Activated CD4-positive, alpha-beta T cell treated with anti-CD3 and anti-CD28 coated beads, Interleukin-2, amount 50 U/mL, for 16 hours (primary cell): ENCODE measurements at regions not wholly inside any gene's neighbourhood (a gene's known extent, or its start where the extent isn't known, plus 50 kb on each side); places are given as distances from the start of the nearest gene placed in this dataset.

Experiments
- DNase-seq: peaks from one replicate; pipeline ENCODE4 v3.0.0-alpha.2; 2020

DNA sequence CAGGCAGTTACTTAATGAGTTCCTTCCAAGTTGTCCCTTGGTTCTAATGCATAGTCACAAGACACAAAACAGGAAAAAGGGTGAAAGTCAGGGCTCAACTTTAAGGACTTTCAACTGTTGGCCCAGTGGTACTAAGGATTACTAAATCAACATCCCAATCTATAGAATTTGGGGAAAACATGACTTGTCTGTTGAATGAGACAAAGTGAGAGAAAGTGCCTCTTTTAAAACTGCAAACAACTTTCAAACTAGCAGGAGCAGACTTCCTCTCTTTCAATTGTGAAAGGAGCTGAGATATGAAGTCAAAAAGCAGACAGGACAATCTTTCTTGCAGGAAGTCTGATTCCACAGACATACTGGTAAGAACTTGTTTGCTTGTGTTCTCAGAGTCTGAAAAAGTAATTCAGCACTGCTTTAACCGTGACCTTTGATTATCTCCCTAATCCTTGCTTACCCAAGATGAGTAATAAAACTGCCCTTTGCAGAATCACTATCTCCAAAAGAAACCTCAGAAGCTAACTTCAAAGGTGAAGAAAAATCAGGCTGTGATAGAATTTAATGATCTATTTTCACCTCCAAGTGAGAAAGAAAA is 960.7 kb upstream of the RAG2 start:
- no peak for DNase-seq

DNA sequence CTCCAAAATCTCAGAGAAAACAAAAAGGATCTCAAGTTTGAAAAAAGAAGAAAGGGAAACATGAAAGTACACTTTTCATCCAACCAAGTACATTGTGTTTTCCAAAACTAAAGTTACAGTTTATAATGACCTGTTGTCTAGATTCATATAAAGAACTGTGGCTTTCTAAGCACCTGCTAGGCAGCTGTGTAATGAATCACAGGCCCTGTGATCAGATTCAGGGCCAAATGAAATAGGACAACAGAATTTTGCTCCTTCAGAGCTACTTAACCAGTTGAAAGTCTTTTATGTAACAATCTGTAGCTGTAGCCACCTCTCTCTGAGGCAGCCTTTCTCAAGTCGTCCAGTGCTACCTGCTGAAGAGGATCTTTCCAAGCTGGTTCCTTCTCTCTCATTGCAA is 960.0 kb upstream of the RAG2 start:
- no peak for DNase-seq

DNA sequence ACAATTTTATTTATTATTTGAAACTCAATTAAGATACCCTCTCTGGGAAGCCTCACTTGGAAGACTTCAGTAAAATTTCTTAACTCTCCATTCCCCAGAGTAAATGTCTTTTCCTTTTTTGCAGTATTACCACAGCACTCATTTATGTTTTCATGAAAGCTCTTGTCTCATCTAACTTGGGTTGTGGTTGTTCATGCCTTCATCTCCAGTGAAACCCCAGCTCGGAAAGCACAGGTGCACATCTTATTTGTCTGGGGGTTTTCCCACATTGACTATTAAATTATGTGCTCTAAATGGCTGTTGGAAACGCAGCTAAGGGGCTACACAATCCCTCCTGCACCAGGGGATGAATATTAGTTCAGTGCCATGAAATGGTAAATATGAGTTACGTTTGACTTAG is 954.2 kb upstream of the RAG2 start:
- no peak for DNase-seq

DNA sequence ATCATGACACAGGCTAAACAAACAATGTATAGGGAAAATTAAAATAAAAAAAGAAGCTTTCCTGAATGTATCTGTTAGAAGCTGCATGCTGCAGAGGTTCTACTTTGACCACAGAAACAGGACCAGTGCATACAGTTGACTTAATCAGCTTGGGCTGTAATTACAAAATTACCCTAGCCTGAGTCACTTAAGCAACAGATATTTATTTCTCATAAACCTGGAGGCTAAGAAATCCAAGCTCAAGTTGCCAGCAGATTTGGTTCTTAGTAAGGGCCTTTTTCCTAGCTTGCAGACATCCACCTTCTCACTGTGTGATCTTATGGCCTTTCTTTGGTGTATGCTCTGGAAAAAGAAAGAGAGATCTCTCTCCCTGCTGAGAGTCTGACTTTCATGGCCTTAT is 946.5 kb upstream of the RAG2 start:
- no peak for DNase-seq

DNA sequence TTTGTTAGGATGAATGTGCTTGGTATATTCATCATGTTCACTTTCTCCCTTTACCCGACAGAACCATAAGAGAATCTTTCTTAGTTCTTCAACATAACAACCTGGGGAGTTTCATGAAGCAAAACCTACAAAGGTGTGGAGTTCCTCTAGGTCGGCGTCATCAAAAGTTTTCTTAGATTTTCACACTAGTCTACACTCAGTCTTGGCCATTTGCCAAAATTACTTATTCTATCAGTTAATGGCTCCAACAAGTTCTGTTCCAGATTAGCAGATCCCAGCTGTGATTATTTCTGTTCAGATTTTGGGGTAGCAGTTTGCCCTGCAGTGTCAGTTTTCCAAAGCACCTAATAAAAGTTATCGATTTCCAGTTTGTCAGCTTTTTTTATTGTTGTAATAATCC is 935.8 kb upstream of the RAG2 start:
- no peak for DNase-seq

DNA sequence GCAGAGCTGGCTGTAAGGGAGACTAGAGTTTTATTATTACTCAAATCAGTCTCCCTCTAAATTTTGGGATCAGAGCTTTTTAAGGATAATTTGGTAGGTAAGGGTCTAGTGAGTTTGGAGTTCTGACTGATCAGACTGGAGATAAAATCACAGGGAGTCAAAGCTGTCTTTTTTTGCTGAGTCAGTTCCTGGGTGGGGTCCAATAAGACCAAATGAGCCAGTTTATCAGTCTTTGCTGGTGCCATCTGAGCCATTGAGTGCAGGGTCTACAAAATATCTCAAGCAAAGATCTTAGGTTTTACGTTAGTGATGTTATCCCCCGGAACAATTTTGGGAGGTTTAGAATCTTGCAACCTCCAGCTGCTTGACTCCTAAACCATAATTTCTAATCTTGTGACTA is 935.1 kb upstream of the RAG2 start:
- no peak for DNase-seq

DNA sequence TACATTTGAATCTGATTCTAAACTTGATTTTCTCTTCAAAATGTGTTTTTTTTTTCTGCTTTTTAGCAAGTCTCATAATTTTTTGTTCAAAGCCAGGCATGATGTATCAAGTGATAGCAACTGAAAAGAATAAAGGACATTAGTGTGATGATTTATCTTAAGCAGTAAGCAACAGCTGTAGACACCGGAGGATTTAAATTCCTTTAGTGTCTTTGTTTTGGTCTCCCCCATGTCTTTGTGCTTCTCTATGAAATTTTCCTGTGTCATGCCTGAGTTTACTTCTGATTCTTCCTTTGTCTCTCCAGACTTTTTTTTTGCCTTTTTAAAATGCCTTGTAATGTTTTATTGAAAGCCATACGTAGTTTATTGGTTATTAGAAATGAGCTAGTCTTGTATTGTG is 934.2 kb upstream of the RAG2 start:
- DNase-seq: no peak

DNA sequence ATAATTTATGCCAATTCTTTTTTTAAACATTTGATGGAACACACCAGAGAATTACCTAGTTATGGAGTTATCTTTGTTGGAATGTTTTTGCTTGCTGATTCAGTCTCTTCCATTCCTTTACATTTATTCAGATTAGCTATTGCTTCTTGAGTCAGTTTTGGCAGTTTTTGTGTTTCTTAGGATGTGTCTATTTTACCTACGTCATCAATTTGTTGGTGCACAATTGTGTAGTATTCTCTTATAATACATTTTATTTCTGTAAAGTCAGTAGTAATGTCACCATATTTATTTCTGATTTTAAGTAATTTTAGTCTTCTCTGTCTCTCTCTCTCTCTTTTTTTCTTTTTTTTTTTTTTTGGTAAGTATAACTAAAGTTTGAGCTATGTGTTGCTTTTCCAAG is 929.5 kb upstream of the RAG2 start:
- no peak for DNase-seq

DNA sequence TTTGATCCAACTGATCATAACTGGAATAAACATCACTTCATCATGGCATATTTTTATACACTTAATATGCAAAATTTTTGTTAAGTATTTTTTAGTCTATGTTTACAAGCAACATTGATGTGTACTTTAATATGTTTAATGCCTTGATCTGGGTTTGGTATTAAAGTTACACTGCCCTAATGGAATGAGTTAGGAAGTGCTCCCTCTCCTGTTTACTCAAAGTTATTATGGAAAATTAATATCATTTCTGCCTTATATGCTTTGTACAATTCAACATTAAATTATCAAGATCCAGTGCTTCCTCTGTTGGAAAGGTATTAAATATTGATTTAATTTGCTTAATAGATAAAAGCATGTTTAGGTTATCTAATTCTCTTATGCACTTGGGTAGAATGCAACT is 927.3 kb upstream of the RAG2 start:
- DNase-seq: no peak

DNA sequence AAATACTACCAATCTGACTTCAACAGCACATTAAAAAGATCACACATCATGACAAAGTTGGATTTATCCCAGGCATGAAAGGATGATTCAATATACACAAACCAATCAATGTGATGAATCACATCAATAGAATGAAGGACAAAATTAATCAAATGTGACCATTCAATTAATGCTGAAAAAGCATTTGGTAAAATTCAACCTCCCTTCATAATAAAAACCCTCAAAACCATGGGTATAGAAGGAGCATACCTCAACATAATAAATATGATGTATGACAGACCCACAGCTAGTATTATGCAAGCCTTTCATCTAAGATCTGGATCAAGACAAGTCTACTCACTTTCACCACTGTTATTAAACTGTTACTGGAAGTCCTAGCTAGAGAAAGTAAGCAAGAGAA is 921.7 kb upstream of the RAG2 start:
- no peak for DNase-seq

DNA sequence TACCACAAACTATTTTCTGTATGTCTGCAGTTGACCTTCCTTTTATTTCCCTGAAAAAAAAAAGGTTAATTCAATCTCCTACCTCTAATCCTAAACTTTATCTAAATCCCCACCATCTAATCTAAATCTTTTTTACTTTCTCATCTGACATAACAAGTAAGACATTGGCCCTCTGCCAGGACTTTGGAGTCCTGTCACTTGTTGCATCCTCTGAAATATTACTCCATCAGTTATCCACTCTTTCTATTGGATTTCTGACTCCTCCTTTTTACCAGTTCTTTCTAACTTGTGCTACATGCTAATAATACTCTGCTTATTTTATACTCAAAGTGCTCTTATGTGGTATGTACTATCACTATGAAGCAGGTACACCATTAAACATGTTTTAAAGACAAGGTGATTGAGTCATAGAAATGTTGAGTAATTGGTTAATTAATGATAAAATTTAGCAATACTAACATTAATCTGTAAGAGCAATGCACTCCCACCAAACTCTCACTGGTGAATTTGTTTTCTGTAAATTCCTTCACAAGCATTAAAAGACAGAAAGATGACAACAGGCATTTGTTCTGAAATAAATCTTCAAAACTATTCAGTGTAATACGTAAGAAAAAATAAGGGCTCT is 914.2 kb upstream of the RAG2 start:
- no peak for DNase-seq

DNA sequence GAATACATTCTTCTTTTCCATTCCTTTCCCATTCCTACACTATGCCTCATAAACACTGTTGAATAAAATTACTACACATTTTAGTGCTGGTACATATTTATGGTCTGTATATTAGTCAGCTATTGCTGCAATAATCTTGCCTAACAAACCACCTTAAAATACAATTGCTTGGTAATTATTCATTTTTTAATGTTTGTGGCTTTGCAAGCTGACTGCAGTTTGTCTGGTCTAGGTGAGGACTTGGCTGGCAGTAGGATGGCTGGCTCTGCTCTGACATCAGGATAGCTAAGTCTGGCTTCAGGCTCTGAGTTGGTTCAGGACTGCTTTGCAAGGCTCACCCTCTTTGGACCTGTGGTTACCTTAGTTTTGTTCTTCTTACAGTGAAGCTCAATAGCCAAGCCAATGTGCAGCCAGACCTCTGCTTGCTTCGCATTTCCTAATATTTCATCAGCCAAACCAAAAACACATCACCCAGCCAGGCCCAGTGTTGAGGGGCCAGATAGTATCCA is 913.4 kb upstream of the RAG2 start:
- DNase-seq: no peak

DNA sequence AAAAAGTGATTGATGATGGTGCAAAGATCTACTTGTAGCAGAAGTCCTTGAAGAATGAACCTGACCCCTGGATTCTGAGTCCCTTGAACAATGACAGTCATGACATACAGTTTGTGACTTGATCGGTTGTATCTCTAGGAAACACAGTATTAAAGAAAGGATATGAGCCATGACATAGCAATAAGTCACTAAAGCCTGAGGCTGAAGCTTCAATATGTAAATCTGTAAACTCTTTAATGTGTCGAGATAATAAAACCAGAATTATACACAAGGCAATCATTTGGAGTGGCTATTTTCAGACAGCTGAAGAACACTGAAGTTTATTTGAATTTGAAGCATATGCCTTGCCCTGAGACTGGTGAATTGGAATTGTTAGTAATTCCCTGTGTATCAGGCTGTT is 911.5 kb upstream of the RAG2 start:
- no peak for DNase-seq

DNA sequence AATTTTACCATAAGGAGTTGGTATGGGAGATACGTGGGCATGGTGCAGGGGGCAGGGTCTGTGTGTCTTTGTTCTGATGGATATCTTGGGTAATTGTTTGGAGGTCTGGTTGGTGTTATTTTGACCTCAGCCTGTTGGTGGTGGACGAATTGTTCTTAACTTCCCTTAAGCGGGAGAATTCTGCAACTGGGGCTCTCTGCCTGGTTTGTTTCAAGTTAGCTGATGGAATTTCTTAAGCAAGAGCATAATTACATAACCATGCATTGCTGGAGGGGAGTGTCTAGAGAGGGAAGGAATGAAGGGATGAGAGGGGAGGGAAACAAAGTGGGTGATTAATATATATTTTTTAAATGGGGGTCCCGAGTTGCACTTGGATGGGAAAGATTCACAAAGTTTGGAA is 908.5 kb upstream of the RAG2 start:
- no peak for DNase-seq

DNA sequence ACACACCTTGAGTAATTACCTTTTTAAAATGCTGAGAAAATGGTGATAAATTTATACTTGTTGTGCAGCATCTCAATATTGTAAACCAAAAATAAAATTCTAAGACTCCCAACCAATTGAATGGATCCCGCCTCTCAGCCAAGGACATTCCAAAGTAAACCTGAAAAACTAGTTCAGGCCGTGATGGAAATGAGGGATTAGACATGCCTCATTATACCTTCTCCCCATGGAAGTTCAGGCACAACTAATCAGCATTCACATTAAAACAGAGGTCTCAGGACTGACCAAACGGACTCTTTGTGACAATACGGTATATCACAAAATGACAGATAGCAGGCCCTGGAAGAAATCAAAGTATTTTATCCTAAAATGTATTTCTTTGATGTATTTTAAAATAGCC is 907.4 kb upstream of the RAG2 start:
- DNase-seq: no peak

DNA sequence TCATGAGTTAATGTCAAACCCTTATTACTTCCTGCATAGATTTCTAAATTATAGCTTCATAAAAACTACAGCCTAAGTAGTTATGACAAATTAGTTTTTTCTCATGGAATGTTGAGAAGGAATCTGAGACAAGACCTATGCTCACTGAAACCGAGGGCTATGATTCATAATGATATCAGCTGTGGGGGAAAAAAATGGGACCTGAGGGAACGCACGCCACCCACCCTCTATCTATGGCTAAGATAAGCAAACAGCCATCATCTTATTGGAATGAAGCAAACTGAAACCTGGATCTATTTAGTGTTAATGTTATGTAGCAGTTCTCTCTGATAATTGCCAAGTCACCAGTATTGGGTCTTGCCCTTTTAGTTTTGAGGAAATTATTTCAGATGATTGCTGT is 906.9 kb upstream of the RAG2 start:
- no peak for DNase-seq

DNA sequence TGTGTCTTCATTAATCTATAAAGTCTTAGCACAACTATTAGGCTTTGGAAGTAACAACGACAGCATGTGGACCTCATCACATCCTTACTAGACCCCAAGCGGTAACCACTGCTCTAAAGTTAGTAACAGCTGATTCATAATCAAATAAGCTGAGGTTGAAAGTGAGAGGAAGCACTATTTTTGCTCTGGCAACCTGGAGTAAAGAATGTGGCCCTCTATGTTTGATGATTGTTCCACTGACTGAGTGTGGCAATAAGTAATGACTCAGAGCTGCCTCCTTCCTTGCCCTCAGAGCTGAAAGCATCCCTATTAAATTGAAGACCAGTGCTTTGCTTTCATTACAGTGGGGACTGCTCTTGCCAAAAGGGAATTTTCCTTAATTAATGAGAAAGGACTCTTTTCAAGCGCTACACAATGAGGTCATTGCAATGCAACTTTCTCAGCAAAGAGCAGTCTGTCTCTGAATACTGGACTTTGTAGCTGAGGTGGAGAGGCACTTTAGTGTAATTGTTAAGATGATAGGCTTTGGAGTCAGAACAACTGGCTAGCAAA is 906.1 kb upstream of the RAG2 start:
- DNase-seq: peak; percentile 59

DNA sequence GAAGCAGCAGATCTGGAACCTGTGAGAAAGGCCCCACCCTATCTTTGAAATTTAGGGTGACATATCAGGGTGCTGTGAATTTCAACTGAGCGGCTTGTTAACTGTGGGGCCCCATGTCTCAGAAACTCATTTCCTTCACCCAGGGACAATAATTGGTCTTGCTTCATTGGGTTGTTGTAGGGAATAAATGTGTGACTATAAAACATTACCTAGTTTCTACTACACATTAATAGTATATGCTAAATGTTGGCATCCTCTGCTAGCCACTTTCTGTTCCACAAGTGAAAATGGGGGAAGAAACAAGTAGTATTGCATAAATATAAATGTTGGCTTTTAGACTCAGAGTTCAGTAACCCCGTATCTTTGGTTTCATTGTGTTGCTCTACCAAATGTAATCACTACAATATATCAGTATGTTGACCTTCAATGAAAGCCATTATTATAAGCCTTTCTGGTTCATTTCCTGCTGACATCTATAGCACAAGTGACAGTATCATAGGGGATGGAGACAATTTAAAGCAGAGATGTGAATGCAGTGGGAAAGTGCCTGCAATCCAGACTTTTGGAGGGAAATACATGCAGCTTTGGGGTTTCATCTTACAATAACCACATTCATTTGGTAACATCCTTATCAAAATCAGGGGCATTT is 905.5 kb upstream of the RAG2 start:
- DNase-seq: no peak

DNA sequence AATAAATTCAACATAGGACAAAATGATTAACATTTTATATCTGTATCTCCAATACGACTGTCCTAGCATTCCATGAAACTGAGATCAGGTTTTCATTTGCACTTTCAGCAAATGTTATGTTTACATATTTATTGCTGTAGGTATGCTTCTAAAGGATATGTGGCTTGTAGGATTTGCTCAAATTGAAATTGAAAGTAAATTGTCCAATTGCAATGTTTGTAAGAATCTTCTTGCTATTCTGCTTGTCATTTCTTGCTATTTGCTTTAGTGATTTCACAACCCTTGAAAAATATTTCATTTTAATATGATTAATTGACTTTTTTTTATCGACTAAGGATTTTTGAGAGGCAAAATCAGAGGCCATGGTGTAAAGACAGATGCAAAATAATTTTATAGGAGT is 904.2 kb upstream of the RAG2 start:
- DNase-seq: no peak

DNA sequence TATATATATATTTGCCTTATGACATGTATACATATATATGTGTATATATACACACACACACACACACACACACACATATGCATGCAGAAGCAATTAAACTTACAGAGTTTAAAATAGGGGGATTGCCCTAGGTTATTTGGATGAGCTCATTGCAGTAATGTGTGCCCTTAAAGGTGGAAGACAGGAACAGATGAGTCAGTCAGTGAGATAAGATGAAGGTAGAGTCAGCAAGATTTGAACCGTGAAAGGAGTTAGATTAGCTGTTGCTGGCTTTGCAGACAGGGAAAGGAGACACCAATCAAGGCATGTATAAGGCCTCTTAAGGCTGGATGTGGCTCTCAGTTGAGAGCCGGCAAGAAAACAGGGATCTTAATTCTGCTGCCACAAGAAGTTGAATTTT is 902.4 kb upstream of the RAG2 start:
- no peak for DNase-seq

DNA sequence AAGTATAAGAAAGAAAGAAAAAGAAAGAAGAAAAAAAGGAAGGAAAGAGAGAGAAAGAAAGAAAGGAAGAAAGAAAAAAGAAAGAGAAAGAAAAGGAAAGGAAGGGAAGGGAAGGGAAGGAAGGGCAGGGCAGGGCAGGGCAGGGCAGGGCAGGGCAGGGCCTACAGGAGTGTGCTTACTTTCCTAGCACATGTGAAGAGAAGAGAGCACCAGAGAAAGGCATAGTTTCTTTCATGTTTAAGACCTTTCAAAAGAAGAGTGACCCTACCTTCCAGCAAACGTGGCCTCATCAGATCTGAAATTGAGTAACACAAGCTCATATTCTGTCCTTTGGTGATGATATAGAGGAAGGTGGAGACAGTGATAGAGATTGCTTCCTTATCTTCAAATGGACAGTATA is 899.3 kb upstream of the RAG2 start:
- no peak for DNase-seq

DNA sequence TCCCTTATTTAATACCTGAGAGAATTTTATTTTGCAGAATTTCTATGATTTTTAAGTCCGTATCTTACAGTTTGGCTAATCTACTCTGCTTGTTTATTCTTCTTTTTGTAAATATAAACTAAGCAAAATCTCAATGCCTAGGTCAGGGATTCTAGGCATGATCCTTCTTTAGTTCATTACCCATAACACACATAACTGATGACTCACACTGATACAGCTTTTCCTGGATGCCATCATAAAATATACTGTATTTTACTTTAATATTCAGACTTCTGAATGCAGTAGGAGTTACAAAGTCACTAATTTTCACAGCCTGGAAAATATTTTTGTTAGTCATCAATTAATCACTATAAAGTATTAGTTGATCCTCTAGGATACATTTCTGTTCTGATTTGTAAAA is 898.2 kb upstream of the RAG2 start:
- no peak for DNase-seq

DNA sequence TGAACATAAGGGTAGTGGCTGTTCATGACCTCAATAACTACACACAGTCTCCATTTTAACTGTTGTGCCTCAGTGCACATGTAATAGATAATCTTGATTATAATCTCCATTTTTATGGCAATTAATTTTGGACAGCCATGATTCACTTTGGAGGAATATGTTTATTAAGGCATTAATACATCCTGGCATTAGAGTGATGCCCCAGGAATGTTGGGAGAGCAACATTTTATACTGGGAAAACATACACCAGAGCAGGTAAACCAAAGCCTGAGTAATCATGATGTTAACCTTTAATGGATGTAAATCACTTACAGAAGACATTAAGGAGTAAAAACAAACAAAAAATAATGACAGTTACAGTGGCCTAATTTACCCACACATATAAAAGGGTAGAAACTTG is 886.3 kb upstream of the RAG2 start:
- no peak for DNase-seq

DNA sequence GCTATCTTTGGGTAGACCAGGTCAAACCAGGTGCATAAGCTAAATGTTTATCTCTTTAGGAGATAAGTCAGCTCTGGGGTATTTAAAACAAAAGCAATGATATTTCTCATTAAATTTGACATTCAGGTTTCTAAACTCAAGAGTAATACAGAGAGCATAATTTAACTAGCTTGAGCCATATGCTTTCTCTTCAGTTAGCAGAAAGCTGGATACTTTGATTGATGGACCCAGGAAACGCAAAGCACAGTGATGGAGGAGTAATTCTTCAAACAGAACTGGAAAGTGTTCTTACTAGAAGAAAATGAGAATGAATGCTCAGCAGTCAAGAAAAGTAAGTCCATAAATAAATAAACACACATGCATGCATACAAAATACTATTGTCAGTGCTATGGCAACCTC is 885.7 kb upstream of the RAG2 start:
- no peak for DNase-seq

DNA sequence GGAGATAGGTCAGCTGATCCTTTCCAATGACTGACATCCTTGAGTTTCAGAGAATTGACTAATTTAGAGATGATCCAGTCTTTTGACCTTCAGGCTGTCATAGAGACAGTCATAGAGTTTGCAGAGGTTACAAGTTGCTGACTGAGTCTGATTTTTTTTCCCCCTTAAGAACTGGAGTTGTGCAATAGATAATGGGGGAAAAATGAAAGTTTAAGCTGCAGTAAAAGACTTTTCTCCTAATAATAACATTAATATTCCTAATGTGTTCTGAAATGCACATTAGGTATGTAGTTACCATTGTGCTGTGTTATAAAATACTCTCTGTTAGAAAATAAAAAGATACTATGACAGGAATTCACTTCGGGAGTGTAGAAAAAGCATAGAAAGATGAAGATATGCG is 876.9 kb upstream of the RAG2 start:
- no peak for DNase-seq
